DND-41 (cell line): ENCODE measurements at regions not wholly inside any gene's neighbourhood (a gene's known extent, or its start where the extent isn't known, plus 50 kb on each side); places are given as distances from the start of the nearest gene placed in this dataset.

Experiments used
- ATAC-seq: fragments of 200-7000 bp; cut with Tn5 transposase; 3 replicates; pipeline ENCODE4 v1.9.1; 2021; ENCODE audit warnings: low read depth; ENCODE audit not compliant: insufficient read depth
- DNase-seq: peaks from one replicate; pipeline ENCODE4 v3.0.0-alpha.2; 2020
- H2AFZ ChIP-seq: 2 replicates; pipeline ENCODE4 v1.6.0; 2012; ENCODE audit warnings: low read depth, low read length
- H3K27ac ChIP-seq: 2 replicates; pipeline ENCODE4 v1.5.1; 2012; ENCODE audit warnings: low read length, inconsistent platforms
- H3K27me3 ChIP-seq: fragments of 200-600 bp; sonication (generic); 2 replicates; pipeline ENCODE4 v1.6.0; 2012; ENCODE audit warnings: low read length, mild to moderate bottlenecking, inconsistent platforms; ENCODE audit not compliant: insufficient read depth, poor library complexity
- H3K36me3 ChIP-seq: 2 replicates; pipeline ENCODE4 v1.5.1; 2012; ENCODE audit warnings: low read length, inconsistent platforms; ENCODE audit not compliant: insufficient read depth
- H3K4me1 ChIP-seq: 2 replicates; pipeline ENCODE4 v1.5.1; 2012; ENCODE audit warnings: mild to moderate bottlenecking, low read length; ENCODE audit not compliant: insufficient read depth
- H3K4me2 ChIP-seq: 2 replicates; pipeline ENCODE4 v1.6.0; 2012; ENCODE audit warnings: mild to moderate bottlenecking, moderate library complexity, low read length, inconsistent platforms; ENCODE audit not compliant: insufficient read depth
- H3K4me3 ChIP-seq, 2 experiments: fragments of 200-600 bp in 1 of 2; shearing (Covaris generic) in 1 of 2; 2 replicates each; pipeline ENCODE4 v1.5.1; 2012 to 2016; ENCODE audit warnings: inconsistent platforms in 2 of 2, low read length in 2 of 2, mild to moderate bottlenecking in 2 of 2, low read depth in 1 of 2, moderate library complexity in 1 of 2
- H3K79me2 ChIP-seq: 2 replicates; pipeline ENCODE4 v1.6.0; 2012; ENCODE audit warnings: low read length, inconsistent platforms; ENCODE audit not compliant: insufficient read depth
- H3K9ac ChIP-seq: 2 replicates; pipeline ENCODE4 v1.6.0; 2012; ENCODE audit warnings: low read depth, mild to moderate bottlenecking, inconsistent platforms, low read length, moderate library complexity
- H3K9me3 ChIP-seq: 2 replicates; pipeline ENCODE4 v1.5.1; 2012; ENCODE audit warnings: low read length, moderate library complexity, mild to moderate bottlenecking, inconsistent platforms; ENCODE audit not compliant: insufficient read depth, severe bottlenecking
- H4K20me1 ChIP-seq: 2 replicates; pipeline ENCODE4 v1.6.0; 2012; ENCODE audit warnings: low read length; ENCODE audit not compliant: insufficient read depth
- CTCF ChIP-seq: IDR thresholded peaks from 2 replicates; pipeline ENCODE4 v1.5.1; 2012; ENCODE audit warnings: borderline replicate concordance, low read length, moderate library complexity, mild to moderate bottlenecking; ENCODE audit not compliant: poor library complexity, severe bottlenecking; ENCODE audit errors: extremely low read depth
- EZH2 ChIP-seq: IDR thresholded peaks from 3 replicates; pipeline ENCODE4 v1.6.1; 2012; ENCODE audit warnings: borderline replicate concordance, low read depth, mild to moderate bottlenecking, moderate library complexity, low read length, inconsistent platforms; ENCODE audit not compliant: severe bottlenecking

GRCh38 chr1:226467443-226467842 is 59.5 kb upstream of the PARP1 start:
- TF ChIP-seq CTCF (no peak), EZH2 (no peak)
- no peak overlapping the region for H3K27ac ChIP-seq
- DNase-seq = no peak

GRCh38 chr1:226470921-226471866 is 63.3 kb upstream of the PARP1 start:
- Histone ChIP-seq H3K4me2 (no peak overlapping the region), H3K9ac (no peak overlapping the region), H3K36me3 (no peaks in the 10 kb centered on the region), H3K4me3 (no peak overlapping the region), H3K9me3 (no peaks in the 10 kb centered on the region), H2AFZ (no peak overlapping the region), H3K27me3 (peaks cover 22% of the 10 kb centered on the region), H3K4me1 (peaks cover 12% of the 10 kb centered on the region), H3K27ac (no peak overlapping the region), H3K79me2 (no peaks in the 10 kb centered on the region), H4K20me1 (no peaks in the 10 kb centered on the region)
- TF ChIP-seq EZH2 = no peak
- TF ChIP-seq CTCF = no peak
- ATAC-seq (no peak), DNase-seq (no peak)

More at GRCh38 chr1:226467443-226467842, 59.5 kb upstream of the PARP1 start:
- H3K4me2 ChIP-seq = no peak overlapping the region
- peaks cover 10% of the 10 kb centered on the region for H3K27me3 ChIP-seq
- H4K20me1 ChIP-seq = no peaks in the 10 kb centered on the region
- H3K9ac ChIP-seq = no peak overlapping the region
- H3K79me2 ChIP-seq = no peaks in the 10 kb centered on the region
- no peaks in the 10 kb centered on the region for H3K9me3 ChIP-seq
- H2AFZ ChIP-seq = no peak overlapping the region
- H3K4me1 ChIP-seq = no peaks in the 10 kb centered on the region
- no peak overlapping the region for H3K4me3 ChIP-seq
- no peaks in the 10 kb centered on the region for H3K36me3 ChIP-seq
- no peak for ATAC-seq

GRCh38 chr1:226473325-226473724 is 65.4 kb upstream of the PARP1 start:
- H3K9ac ChIP-seq = no peak overlapping the region
- DNase-seq = no peak
- TF ChIP-seq CTCF (no peak), EZH2 (no peak)
- H3K9me3 ChIP-seq = no peaks in the 10 kb centered on the region
- no peaks in the 10 kb centered on the region for H3K79me2 ChIP-seq
- no peaks in the 10 kb centered on the region for H3K36me3 ChIP-seq
- no peak overlapping the region for H3K4me2 ChIP-seq
- no peak for ATAC-seq
- H3K27ac ChIP-seq = no peak overlapping the region
- no peaks in the 10 kb centered on the region for H4K20me1 ChIP-seq
- H2AFZ ChIP-seq = no peak overlapping the region
- peaks cover 12% of the 10 kb centered on the region for H3K4me1 ChIP-seq
- no peak overlapping the region for H3K4me3 ChIP-seq
- peaks cover 15% of the 10 kb centered on the region for H3K27me3 ChIP-seq
